Iris pigment epithelial cell (primary cell): ENCODE measurements at regions not wholly inside any gene's neighbourhood (a gene's known extent, or its start where the extent isn't known, plus 50 kb on each side); places are given as distances from the start of the nearest gene placed in this dataset.

ENCODE experiments used
- DNase-seq: peaks from one replicate; pipeline ENCODE4 v3.0.0-alpha.2; 2011; ENCODE audit warnings: low read depth

- no peak for DNase-seq
These were observed 64.5 kb upstream of the SORCS3 start for GRCh38 chr10:104576611-104577010.

- no peak for DNase-seq
These were observed 63.9 kb upstream of the SORCS3 start for GRCh38 chr10:104577163-104577562.

GRCh38 chr10:104577861-104578521 is 63.1 kb upstream of the SORCS3 start:
- no peak for DNase-seq

GRCh38 chr10:104578671-104579070 is 62.4 kb upstream of the SORCS3 start:
- no peak for DNase-seq

- DNase-seq, result no peak
These were observed 62.0 kb upstream of the SORCS3 start for GRCh38 chr10:104579136-104579535.

GRCh38 chr10:104580321-104580720 is 60.8 kb upstream of the SORCS3 start:
- peak; percentile 21 for DNase-seq

- DNase-seq, result peak; percentile 62
These were observed 60.1 kb upstream of the SORCS3 start for GRCh38 chr10:104580774-104581675.

- peak; percentile 59 for DNase-seq
These were observed 59.0 kb upstream of the SORCS3 start for GRCh38 chr10:104581884-104582601.

GRCh38 chr10:104582602-104582951 is 58.5 kb upstream of the SORCS3 start:
- peak; percentile 6 for DNase-seq

- DNase-seq, result no peak
These were observed 58.1 kb upstream of the SORCS3 start for GRCh38 chr10:104582966-104583365.

GRCh38 chr10:104584541-104584940 is 56.5 kb upstream of the SORCS3 start:
- no peak for DNase-seq

- DNase-seq, result no peak
These were observed 53.3 kb upstream of the SORCS3 start for GRCh38 chr10:104587751-104588150.

GRCh38 chr10:104589431-104589830 is 51.7 kb upstream of the SORCS3 start:
- DNase-seq, result peak; percentile 9

GRCh38 chr10:104589871-104590270 is 51.2 kb upstream of the SORCS3 start:
- DNase-seq, result peak; percentile 45
